MM.1S (cell line): ENCODE measurements at regions not wholly inside any gene's neighbourhood (a gene's known extent, or its start where the extent isn't known, plus 50 kb on each side); places are given as distances from the start of the nearest gene placed in this dataset.

Experiments used
- CTCF ChIP-seq: fragments of 300-600 bp; sonication (generic); IDR thresholded peaks from 2 replicates; pipeline ENCODE4 v1.5.1; 2016; ENCODE audit warnings: antibody characterized with exemption, low read length, mixed read lengths
- EZH2phosphoT487 ChIP-seq: fragments of 300-600 bp; sonication (generic); IDR thresholded peaks from 2 replicates; pipeline ENCODE4 v1.6.1; 2018; ENCODE audit warnings: antibody characterized with exemption, low read length

DNA sequence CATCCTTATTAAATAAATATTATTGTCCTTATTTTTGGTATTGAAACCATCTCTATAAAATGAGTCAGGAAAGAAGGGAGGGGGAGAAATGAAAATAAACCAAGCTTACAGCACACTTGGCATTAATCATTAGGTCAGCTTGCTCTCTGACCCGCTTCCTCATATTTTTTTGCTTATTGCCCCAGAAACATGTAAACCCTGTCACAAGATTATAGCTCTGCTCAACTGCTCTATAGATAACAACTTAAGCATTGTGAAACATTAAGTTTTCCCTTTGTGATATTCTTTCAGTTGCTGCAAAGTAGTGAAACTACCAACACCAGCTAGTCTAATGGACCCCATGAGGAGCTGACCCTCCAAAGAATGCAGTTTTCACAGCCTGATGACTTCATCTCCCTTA is 819.5 kb downstream of the SLC16A7 start:
- no peak for TF ChIP-seq CTCF
- no peak for TF ChIP-seq EZH2phosphoT487
